WI38 (cell line): ENCODE measurements at regions not wholly inside any gene's neighbourhood (a gene's known extent, or its start where the extent isn't known, plus 50 kb on each side); places are given as distances from the start of the nearest gene placed in this dataset.
A peak's percentile ranks its signal among the peaks of the same experiment; 100 is the strongest.

ENCODE experiments used
- H3K4me3 ChIP-seq: 2 replicates; pipeline ENCODE4 v1.5.1; 2011; ENCODE audit warnings: low read depth, mild to moderate bottlenecking, control low read depth, low read length
- CTCF ChIP-seq: IDR thresholded peaks from 2 replicates; pipeline ENCODE4 v1.5.1; 2012; ENCODE audit warnings: low read depth, mild to moderate bottlenecking, control low read depth, low read length

- H3K4me3 ChIP-seq, result no peak overlapping the region
- TF ChIP-seq CTCF, result no peak
Measured at GRCh38 chr1:87673309-87673708, 344.6 kb downstream of the LMO4 start.

GRCh38 chr1:87673748-87674147, 345.1 kb downstream of the LMO4 start:
- TF ChIP-seq CTCF, result no peak
- no peak overlapping the region for H3K4me3 ChIP-seq

- TF ChIP-seq CTCF, result no peak
- H3K4me3 ChIP-seq, result no peak overlapping the region
Measured at GRCh38 chr1:87674791-87675190, 346.1 kb downstream of the LMO4 start.

- no peak overlapping the region for H3K4me3 ChIP-seq
- TF ChIP-seq CTCF, result no peak
Measured at GRCh38 chr1:87678266-87678665, 349.6 kb downstream of the LMO4 start.

- no peak for TF ChIP-seq CTCF
- H3K4me3 ChIP-seq, result no peak overlapping the region
Measured at GRCh38 chr1:87682565-87682964, 353.9 kb downstream of the LMO4 start.

GRCh38 chr1:87683196-87683956, 354.7 kb downstream of the LMO4 start:
- no peak for TF ChIP-seq CTCF
- H3K4me3 ChIP-seq, result peak overlapping the region; percentile 61

- peak overlapping the region; percentile 61 for H3K4me3 ChIP-seq
Measured at GRCh38 chr1:87684194-87684593, 355.5 kb downstream of the LMO4 start.

More at GRCh38 chr1:87684194-87684593, 355.5 kb downstream of the LMO4 start:
- TF ChIP-seq CTCF, result no peak
